ENCODE measurements at regions not wholly inside any gene's neighbourhood (a gene's known extent, or its start where the extent isn't known, plus 50 kb on each side); places are given as distances from the start of the nearest gene placed in this dataset.

DNA sequence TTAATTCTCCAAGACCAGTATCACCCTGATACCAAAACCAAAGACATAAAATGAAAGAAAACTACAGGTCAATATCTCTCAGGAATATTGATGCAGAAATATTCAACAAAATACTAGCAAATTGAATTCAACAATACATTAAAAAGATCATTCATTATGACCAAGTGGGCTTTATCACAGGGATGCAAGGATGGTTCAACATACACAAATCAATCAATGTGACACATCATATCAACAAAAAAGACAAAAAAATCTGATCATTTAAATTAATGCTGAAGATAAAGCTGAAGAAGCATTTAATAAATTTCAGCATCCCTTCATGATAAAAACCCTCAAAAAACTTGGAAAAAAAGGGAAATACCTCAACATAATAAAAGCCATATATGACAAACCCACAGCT, 341.4 kb downstream of the GUCY2F start:
- Histone ChIP-seq H3K27ac (ENCODE audit: low read depth, low read length) (no peak overlapping the region), H4K20me1 (ENCODE audit: insufficient read depth, low read length) (no peaks in the 10 kb centered on the region), H3K4me1 (ENCODE audit: insufficient read depth, low read length) (no peaks in the 10 kb centered on the region), H3K36me3 (ENCODE audit: insufficient read depth, low read length) (no peaks in the 10 kb centered on the region), H3K27me3 (ENCODE audit: insufficient read depth, low read length) (no peaks in the 10 kb centered on the region), H3K4me3 (ENCODE audit: insufficient read depth, low read depth, low read length) (no peak overlapping the region), H3K9ac (ENCODE audit: low read length) (no peak overlapping the region), H2AFZ (ENCODE audit: low read depth, low read length) (no peak overlapping the region), H3K4me2 (ENCODE audit: low read length) (no peak overlapping the region), H3K9me3 (ENCODE audit: insufficient read depth, low read depth, low read length) (no peaks in the 10 kb centered on the region), H3K79me2 (ENCODE audit: insufficient read depth, low read length) (no peaks in the 10 kb centered on the region)
- Mint-ChIP-seq H3K4me1 (ENCODE audit: low read depth, unreplicated experiment) (no peaks in the 10 kb centered on the region), H3K9me3 (ENCODE audit: unreplicated experiment) (peaks cover 3% of the 10 kb centered on the region), H3K27ac (ENCODE audit: unreplicated experiment) (no peak overlapping the region), H3K27me3 (ENCODE audit: low read depth, unreplicated experiment) (no peaks in the 10 kb centered on the region), H3K36me3 (ENCODE audit: low read depth, unreplicated experiment) (no peaks in the 10 kb centered on the region), H3K4me3 (ENCODE audit: unreplicated experiment) (no peak overlapping the region)
- FAIRE-seq, result no peak
- no peak for DNase-seq (ENCODE audit: low read depth)
- TF ChIP-seq, protein P1, sequence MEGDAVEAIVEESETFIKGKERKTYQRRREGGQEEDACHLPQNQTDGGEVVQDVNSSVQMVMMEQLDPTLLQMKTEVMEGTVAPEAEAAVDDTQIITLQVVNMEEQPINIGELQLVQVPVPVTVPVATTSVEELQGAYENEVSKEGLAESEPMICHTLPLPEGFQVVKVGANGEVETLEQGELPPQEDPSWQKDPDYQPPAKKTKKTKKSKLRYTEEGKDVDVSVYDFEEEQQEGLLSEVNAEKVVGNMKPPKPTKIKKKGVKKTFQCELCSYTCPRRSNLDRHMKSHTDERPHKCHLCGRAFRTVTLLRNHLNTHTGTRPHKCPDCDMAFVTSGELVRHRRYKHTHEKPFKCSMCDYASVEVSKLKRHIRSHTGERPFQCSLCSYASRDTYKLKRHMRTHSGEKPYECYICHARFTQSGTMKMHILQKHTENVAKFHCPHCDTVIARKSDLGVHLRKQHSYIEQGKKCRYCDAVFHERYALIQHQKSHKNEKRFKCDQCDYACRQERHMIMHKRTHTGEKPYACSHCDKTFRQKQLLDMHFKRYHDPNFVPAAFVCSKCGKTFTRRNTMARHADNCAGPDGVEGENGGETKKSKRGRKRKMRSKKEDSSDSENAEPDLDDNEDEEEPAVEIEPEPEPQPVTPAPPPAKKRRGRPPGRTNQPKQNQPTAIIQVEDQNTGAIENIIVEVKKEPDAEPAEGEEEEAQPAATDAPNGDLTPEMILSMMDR (IDR thresholded peaks at IDR 0.05; ENCODE audit: insufficient read depth, low read depth, low read length), result no peak
- TF ChIP-seq EZH2 (IDR thresholded peaks at IDR 0.05; ENCODE audit: insufficient read depth, low read length), result no peak

DNA sequence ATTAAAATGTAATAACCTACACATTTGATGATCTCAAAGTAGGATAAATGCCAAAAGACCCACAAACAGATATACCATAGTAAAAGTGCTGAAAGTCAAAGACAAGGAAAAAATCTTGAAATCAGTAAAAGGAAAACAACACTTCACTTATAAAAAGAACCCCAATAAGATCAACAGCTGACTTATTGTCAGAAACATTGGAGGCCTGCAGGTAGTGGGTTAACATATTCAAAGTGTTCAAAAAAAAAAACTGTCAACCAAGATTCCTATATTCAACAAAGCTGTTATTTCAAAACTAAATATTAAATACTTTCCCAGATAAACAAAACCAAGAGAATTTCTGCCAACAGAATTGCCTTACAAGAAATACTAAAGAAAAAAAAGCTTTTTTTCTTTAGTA, 347.1 kb downstream of the GUCY2F start:
- Mint-ChIP-seq H3K27ac (ENCODE audit: unreplicated experiment) (no peak overlapping the region), H3K36me3 (ENCODE audit: low read depth, unreplicated experiment) (no peaks in the 10 kb centered on the region), H3K4me1 (ENCODE audit: low read depth, unreplicated experiment) (no peaks in the 10 kb centered on the region), H3K9me3 (ENCODE audit: unreplicated experiment) (no peaks in the 10 kb centered on the region), H3K27me3 (ENCODE audit: low read depth, unreplicated experiment) (no peaks in the 10 kb centered on the region), H3K4me3 (ENCODE audit: unreplicated experiment) (no peak overlapping the region)
- Histone ChIP-seq H3K27ac (ENCODE audit: low read depth, low read length) (no peak overlapping the region), H2AFZ (ENCODE audit: low read depth, low read length) (no peak overlapping the region), H3K4me1 (ENCODE audit: insufficient read depth, low read length) (no peaks in the 10 kb centered on the region), H3K9ac (ENCODE audit: low read length) (no peak overlapping the region), H3K36me3 (ENCODE audit: insufficient read depth, low read length) (no peaks in the 10 kb centered on the region), H3K9me3 (ENCODE audit: insufficient read depth, low read depth, low read length) (no peaks in the 10 kb centered on the region), H3K79me2 (ENCODE audit: insufficient read depth, low read length) (no peaks in the 10 kb centered on the region), H4K20me1 (ENCODE audit: insufficient read depth, low read length) (no peaks in the 10 kb centered on the region), H3K4me3 (ENCODE audit: insufficient read depth, low read depth, low read length) (no peak overlapping the region), H3K4me2 (ENCODE audit: low read length) (no peak overlapping the region), H3K27me3 (ENCODE audit: insufficient read depth, low read length) (no peaks in the 10 kb centered on the region)
- no peak for TF ChIP-seq EZH2 (IDR thresholded peaks at IDR 0.05; ENCODE audit: insufficient read depth, low read length)
- TF ChIP-seq, protein P1 (IDR thresholded peaks at IDR 0.05; ENCODE audit: insufficient read depth, low read depth, low read length), result no peak
- FAIRE-seq (peak; percentile 13), DNase-seq (ENCODE audit: low read depth) (no peak)

DNA sequence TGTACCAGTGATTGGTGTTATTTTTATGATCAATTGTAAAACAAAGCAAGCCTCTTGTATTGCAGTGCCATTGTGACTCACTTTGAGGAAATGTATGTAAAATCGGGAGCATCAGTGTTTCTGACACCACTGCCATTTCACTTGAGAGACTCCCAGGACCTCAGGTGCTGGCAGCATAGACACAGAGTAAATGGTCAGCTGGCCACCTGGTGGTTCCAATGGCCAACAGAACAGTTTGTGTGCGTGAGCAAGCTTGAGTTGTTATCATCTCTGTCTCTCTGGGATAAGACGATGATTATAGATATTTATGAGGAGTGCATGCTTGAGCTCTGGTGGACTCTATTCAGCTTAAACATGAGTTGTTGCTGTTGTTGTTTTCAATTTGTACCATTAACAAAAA, 356.6 kb downstream of the GUCY2F start:
- H3K4me2 ChIP-seq (ENCODE audit: low read length), result no peak overlapping the region
- no peaks in the 10 kb centered on the region for H3K36me3 Mint-ChIP-seq (ENCODE audit: low read depth, unreplicated experiment)
- no peaks in the 10 kb centered on the region for H4K20me1 ChIP-seq (ENCODE audit: insufficient read depth, low read length)
- no peaks in the 10 kb centered on the region for H3K9me3 Mint-ChIP-seq (ENCODE audit: unreplicated experiment)
- no peaks in the 10 kb centered on the region for H3K9me3 ChIP-seq (ENCODE audit: insufficient read depth, low read depth, low read length)
- H3K27me3 ChIP-seq (ENCODE audit: insufficient read depth, low read length), result no peaks in the 10 kb centered on the region
- no peak overlapping the region for H3K4me3 ChIP-seq (ENCODE audit: insufficient read depth, low read depth, low read length)
- TF ChIP-seq, protein P1 (IDR thresholded peaks at IDR 0.05; ENCODE audit: insufficient read depth, low read depth, low read length), result no peak
- TF ChIP-seq EZH2 (IDR thresholded peaks at IDR 0.05; ENCODE audit: insufficient read depth, low read length), result no peak
- no peaks in the 10 kb centered on the region for H3K79me2 ChIP-seq (ENCODE audit: insufficient read depth, low read length)
- H3K4me1 ChIP-seq (ENCODE audit: insufficient read depth, low read length), result no peaks in the 10 kb centered on the region
- H3K27ac Mint-ChIP-seq (ENCODE audit: unreplicated experiment), result no peak overlapping the region
- H3K4me3 Mint-ChIP-seq (ENCODE audit: unreplicated experiment), result no peak overlapping the region
- no peak for DNase-seq (ENCODE audit: low read depth)
- H3K36me3 ChIP-seq (ENCODE audit: insufficient read depth, low read length), result no peaks in the 10 kb centered on the region
- H3K27ac ChIP-seq (ENCODE audit: low read depth, low read length), result no peak overlapping the region
- FAIRE-seq, result peak; percentile 71
- no peak overlapping the region for H3K9ac ChIP-seq (ENCODE audit: low read length)
- H3K27me3 Mint-ChIP-seq (ENCODE audit: low read depth, unreplicated experiment), result no peaks in the 10 kb centered on the region
- H3K4me1 Mint-ChIP-seq (ENCODE audit: low read depth, unreplicated experiment), result peaks cover 2% of the 10 kb centered on the region
- H2AFZ ChIP-seq (ENCODE audit: low read depth, low read length), result no peak overlapping the region
